Activated T-cell treated with anti-CD3 and anti-CD28 coated beads, Interleukin-2, amount 50 U/mL, for 4 hours (primary cell): ENCODE measurements at regions not wholly inside any gene's neighbourhood (a gene's known extent, or its start where the extent isn't known, plus 50 kb on each side); places are given as distances from the start of the nearest gene placed in this dataset.
"Not testable (repeated sequence)": the region's sequence is repeated elsewhere in the genome, so short reads cannot be mapped to it uniquely, and the experiment has no call there.

Source experiments
- ATAC-seq, 2 donors: fragments of 200-7000 bp; cut with Tn5 transposase; one replicate each; pipeline ENCODE4 v1.10.0; 2021
- DNase-seq: peaks from one replicate; pipeline ENCODE4 v3.0.0-alpha.2; 2020
- H3K27me3 Mint-ChIP-seq: one replicate; pipeline ENCODE4 v1.8.0; 2021; ENCODE audit warnings: low read depth, mixed read lengths
- H3K36me3 Mint-ChIP-seq: one replicate; pipeline ENCODE4 v1.8.0; 2022; ENCODE audit warnings: mixed read lengths; ENCODE audit not compliant: insufficient read depth
- H3K4me1 Mint-ChIP-seq: one replicate; pipeline ENCODE4 v1.8.0; 2021; ENCODE audit warnings: low read depth, mixed read lengths
- H3K4me3 Mint-ChIP-seq: one replicate; pipeline ENCODE4 v1.8.0; 2021; ENCODE audit warnings: mild to moderate bottlenecking, moderate library complexity, mixed read lengths
- H3K9me3 Mint-ChIP-seq: one replicate; pipeline ENCODE4 v1.8.0; 2021; ENCODE audit warnings: mixed read lengths

GRCh38 chr6:103122766-103123601 is 1729.5 kb downstream of the GRIK2 start:
- Mint-ChIP-seq H3K36me3 (no peaks in the 10 kb centered on the region), H3K4me3 (no peak overlapping the region), H3K9me3 (peaks cover 8% of the 10 kb centered on the region), H3K4me1 (no peaks in the 10 kb centered on the region), H3K27me3 (no peaks in the 10 kb centered on the region)
- DNase-seq, result no peak
- ATAC-seq, result no peak

DNA sequence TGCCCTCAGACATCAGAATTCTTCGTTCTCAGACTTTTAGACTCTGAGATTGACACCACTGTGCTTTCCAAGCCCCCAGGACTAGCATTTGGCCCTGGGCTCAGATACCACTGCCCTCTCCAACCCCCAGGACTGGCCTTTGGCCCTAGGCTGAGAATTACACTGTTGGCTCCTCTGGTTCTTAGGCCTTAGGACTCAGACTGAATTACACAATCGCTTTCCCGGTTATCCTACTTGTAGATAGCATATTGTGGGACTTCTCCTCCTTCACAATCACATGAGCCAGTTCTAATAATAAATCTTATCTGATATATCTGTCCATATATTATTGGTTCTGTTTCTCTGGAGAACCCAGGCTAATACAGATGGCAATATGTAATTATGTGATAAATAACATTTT is 1725.5 kb downstream of the GRIK2 start:
- no peaks in the 10 kb centered on the region for H3K36me3 Mint-ChIP-seq
- DNase-seq, result no peak
- peaks cover 4% of the 10 kb centered on the region for H3K9me3 Mint-ChIP-seq
- H3K4me1 Mint-ChIP-seq, result no peaks in the 10 kb centered on the region
- no peak overlapping the region for H3K4me3 Mint-ChIP-seq
- ATAC-seq, result no peak
- no peaks in the 10 kb centered on the region for H3K27me3 Mint-ChIP-seq

DNA sequence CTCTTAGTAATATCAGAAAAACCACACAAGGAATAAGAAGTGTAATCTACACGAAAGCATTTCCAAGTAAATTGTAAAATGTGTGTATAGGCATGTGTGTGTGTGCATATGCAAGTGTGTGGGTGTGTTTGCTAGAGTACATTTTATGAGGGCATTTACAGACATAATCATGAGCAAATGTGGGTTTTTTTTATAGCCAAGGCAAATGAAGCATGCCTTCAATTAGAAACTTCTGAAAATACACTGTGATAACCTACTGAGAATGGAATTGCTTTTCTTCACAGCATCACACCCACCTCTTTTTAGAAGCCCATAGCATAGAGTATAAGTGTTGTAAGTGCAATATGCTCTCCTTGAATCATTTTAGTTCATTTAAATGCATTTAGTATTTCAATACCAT is 1721.1 kb downstream of the GRIK2 start:
- H3K4me1 Mint-ChIP-seq, result no peaks in the 10 kb centered on the region
- no peaks in the 10 kb centered on the region for H3K27me3 Mint-ChIP-seq
- no peak for DNase-seq
- no peak overlapping the region for H3K4me3 Mint-ChIP-seq
- ATAC-seq, result no peak
- H3K36me3 Mint-ChIP-seq, result no peaks in the 10 kb centered on the region
- no peaks in the 10 kb centered on the region for H3K9me3 Mint-ChIP-seq

- no peak for DNase-seq
- Mint-ChIP-seq H3K27me3 (no peaks in the 10 kb centered on the region), H3K9me3 (no peaks in the 10 kb centered on the region), H3K4me3 (no peak overlapping the region), H3K4me1 (no peaks in the 10 kb centered on the region), H3K36me3 (no peaks in the 10 kb centered on the region)
- no peak for ATAC-seq
Measured at GRCh38 chr6:103113416-103113815, 1719.9 kb downstream of the GRIK2 start.

DNA sequence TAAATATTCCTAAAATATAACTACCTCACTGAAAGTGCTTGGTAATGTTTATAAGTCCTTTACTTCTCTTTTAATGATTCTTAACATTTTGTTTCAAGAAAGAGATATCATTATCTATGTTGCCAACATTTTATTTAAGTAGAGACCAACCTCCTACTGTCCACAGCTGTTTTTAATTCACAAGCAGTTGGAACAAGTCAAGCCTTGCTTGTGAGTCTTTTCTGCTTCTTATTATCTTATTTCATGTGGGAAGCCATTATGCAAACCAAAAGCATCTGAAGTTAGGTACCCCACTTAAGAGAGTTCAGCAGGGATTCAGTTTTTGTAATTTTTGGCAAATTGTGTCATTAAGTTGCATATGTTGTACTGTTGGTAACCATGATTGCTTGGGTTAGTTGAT is 1714.5 kb downstream of the GRIK2 start:
- H3K9me3 Mint-ChIP-seq, result peaks cover 4% of the 10 kb centered on the region

DNA sequence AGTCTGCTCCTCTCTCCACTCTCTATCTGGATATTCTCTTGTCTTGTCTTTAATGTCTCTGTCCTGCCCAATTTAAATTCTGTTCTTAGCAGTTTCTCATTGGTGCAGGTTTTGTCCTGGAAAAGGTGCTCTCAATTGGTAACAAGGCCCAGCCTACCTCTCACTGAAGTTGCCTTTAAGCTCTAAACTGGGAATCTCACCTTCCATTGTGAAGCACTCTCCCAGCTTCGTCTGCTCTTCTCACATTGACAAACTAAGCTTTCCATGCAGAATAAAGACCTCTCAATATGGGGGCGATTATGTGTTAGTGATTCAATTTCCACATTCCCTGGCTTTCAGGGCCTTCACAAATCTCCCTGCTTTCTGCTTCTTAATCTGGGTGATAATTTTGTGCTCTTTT is 1712.2 kb downstream of the GRIK2 start:
- H3K4me1 Mint-ChIP-seq, result no peaks in the 10 kb centered on the region
- peaks cover 11% of the 10 kb centered on the region for H3K9me3 Mint-ChIP-seq
- no peaks in the 10 kb centered on the region for H3K36me3 Mint-ChIP-seq
- no peaks in the 10 kb centered on the region for H3K27me3 Mint-ChIP-seq
- no peak for DNase-seq
- ATAC-seq, result no peak
- H3K4me3 Mint-ChIP-seq, result no peak overlapping the region

More for the DNA sequence above, 1714.5 kb downstream of the GRIK2 start:
- no peak overlapping the region for H3K4me3 Mint-ChIP-seq
- no peaks in the 10 kb centered on the region for H3K36me3 Mint-ChIP-seq
- no peaks in the 10 kb centered on the region for H3K4me1 Mint-ChIP-seq
- no peak for DNase-seq
- H3K27me3 Mint-ChIP-seq, result no peaks in the 10 kb centered on the region
- no peak for ATAC-seq

- peaks cover 16% of the 10 kb centered on the region for H3K9me3 Mint-ChIP-seq
- ATAC-seq, result no peak
Measured at GRCh38 chr6:103101267-103101666, 1707.8 kb downstream of the GRIK2 start.

DNA sequence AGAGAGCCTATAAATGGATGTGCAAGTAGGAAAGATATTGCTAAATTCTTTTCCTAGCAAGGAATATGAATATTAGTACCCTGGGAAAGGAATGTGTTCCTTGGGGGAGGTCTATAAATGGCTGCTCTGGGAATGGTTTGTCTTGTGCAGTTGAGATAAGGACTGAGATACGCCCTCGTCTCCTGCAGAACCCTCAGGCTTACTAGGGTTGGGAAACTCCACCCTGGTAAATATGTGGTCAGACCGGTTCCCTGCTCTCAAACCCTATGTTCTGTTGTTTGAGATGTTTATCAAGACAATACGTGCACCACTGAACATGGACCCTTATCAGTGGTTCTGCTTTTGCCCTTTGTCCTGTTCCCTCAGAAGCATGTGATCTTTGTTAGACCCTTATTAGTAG is 1698.9 kb downstream of the GRIK2 start:
- not testable (repeated sequence) for H3K4me1 Mint-ChIP-seq, ATAC-seq, H3K36me3 Mint-ChIP-seq, DNase-seq, H3K4me3 Mint-ChIP-seq, H3K27me3 Mint-ChIP-seq, H3K9me3 Mint-ChIP-seq

More at GRCh38 chr6:103101267-103101666, 1707.8 kb downstream of the GRIK2 start:
- DNase-seq, result no peak
- Mint-ChIP-seq H3K4me3 (no peak overlapping the region), H3K36me3 (no peaks in the 10 kb centered on the region), H3K4me1 (no peaks in the 10 kb centered on the region), H3K27me3 (no peaks in the 10 kb centered on the region)

DNA sequence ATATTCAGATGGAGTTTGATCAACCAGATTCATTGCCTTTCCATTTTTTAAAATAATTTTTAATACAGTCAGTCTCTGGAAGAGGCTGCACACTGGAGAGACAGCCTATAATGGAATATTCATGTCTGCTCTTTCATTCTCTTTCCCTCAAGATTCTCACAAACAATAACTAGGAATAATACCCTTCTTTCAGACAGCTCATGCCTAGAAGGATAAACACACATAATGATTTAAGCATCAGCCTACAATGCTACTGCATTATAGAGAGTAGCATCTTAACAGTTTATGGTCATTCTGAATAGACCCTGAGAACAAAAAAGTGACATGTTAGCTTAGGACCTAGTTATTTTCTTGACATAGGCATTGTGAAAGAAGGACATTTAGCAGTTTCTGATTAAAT is 1692.3 kb downstream of the GRIK2 start:
- no peaks in the 10 kb centered on the region for H3K4me1 Mint-ChIP-seq
- DNase-seq, result no peak
- no peak for ATAC-seq
- no peak overlapping the region for H3K4me3 Mint-ChIP-seq
- peaks cover 8% of the 10 kb centered on the region for H3K9me3 Mint-ChIP-seq
- no peaks in the 10 kb centered on the region for H3K36me3 Mint-ChIP-seq
- no peaks in the 10 kb centered on the region for H3K27me3 Mint-ChIP-seq

DNA sequence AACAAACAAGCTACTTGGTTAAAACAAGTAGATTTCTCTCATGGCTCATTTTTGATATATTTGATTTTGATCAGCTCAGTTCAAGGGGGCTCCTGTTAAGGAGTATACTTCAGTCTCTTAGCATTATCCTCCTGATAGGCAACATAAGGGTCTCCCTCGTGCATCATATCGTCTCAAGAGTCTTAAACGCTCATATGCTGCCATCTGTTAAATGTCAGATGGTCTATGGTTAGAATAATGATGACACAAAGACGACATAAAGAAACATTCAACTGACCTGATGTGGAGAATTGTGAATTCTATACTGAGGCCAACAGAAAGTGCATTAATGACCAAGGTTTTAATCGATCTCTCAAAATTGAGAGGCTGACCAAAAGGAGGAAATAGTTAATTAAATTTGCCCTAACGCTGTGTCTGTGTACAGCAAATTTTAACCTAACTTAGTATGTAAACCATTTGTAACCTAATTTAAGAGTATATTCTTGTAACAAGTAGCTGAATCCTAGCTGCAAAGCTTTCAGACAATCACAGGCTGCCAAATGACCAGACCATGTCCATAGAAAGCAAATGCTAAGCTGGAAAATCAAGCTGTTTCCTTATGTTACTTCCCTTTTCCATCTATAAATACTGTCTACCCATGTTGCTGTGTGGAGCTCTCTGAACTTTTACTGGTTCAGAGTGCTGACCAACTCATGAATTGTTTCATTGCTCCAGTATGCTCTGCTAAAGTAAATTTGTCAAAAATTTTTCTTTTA is 1688.5 kb downstream of the GRIK2 start:
- Mint-ChIP-seq H3K4me1 (no peaks in the 10 kb centered on the region), H3K4me3 (no peak overlapping the region), H3K36me3 (no peaks in the 10 kb centered on the region), H3K27me3 (no peaks in the 10 kb centered on the region), H3K9me3 (peaks cover 13% of the 10 kb centered on the region)
- DNase-seq (no peak), ATAC-seq (no peak)

DNA sequence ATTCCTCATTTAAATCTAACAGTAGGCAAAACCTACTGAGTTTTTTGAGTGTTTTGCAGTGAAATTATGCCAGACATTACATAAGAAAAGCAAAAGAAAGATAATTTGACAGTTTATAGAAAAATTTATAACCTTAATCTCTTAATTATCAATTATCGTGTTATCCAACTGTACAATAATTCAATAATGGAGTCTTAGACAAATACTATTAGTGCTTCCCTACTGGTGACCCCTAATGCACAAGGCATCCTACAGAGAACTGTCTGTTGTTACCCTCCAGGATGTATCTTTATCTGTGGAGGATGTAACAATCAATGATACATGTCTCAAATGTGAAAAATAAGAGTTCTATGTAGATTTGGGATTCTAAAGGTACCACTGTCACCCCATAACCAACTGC is 1687.6 kb downstream of the GRIK2 start:
- Mint-ChIP-seq H3K36me3 (no peaks in the 10 kb centered on the region), H3K4me3 (no peak overlapping the region), H3K9me3 (peaks cover 13% of the 10 kb centered on the region), H3K4me1 (no peaks in the 10 kb centered on the region), H3K27me3 (no peaks in the 10 kb centered on the region)
- DNase-seq, result no peak
- no peak for ATAC-seq

GRCh38 chr6:103080497-103080896 is 1687.0 kb downstream of the GRIK2 start:
- Mint-ChIP-seq H3K27me3 (no peaks in the 10 kb centered on the region), H3K9me3 (peaks cover 10% of the 10 kb centered on the region), H3K4me3 (no peak overlapping the region), H3K4me1 (no peaks in the 10 kb centered on the region), H3K36me3 (no peaks in the 10 kb centered on the region)
- no peak for ATAC-seq
- DNase-seq, result no peak

DNA sequence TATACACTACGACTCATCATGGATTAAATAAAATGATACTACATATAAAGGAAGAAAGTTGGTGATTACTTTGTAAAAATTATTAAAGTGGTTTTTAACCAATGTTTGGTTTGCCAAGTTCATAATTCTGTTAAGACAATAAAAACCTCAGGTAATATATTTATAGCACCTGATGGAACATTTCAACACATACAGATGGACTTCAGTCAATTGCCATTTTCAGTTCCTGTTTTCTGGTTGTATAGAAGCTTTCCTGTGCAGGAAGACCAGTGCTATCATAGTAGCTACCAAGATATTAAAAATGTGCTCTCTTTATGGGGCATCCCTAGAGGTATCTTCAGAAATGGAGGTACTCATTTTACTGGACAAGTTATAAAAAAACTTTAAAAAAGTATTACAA is 1686.4 kb downstream of the GRIK2 start:
- no peaks in the 10 kb centered on the region for H3K36me3 Mint-ChIP-seq
- no peak overlapping the region for H3K4me3 Mint-ChIP-seq
- no peaks in the 10 kb centered on the region for H3K4me1 Mint-ChIP-seq
- ATAC-seq (no peak), DNase-seq (no peak)
- H3K27me3 Mint-ChIP-seq, result no peaks in the 10 kb centered on the region
- H3K9me3 Mint-ChIP-seq, result peaks cover 10% of the 10 kb centered on the region

GRCh38 chr6:103062136-103062535 is 1668.6 kb downstream of the GRIK2 start:
- H3K4me3 Mint-ChIP-seq, result no peak overlapping the region
- no peak for DNase-seq
- no peak for ATAC-seq
- no peaks in the 10 kb centered on the region for H3K4me1 Mint-ChIP-seq
- no peaks in the 10 kb centered on the region for H3K27me3 Mint-ChIP-seq
- no peaks in the 10 kb centered on the region for H3K36me3 Mint-ChIP-seq
- peaks cover 12% of the 10 kb centered on the region for H3K9me3 Mint-ChIP-seq

DNA sequence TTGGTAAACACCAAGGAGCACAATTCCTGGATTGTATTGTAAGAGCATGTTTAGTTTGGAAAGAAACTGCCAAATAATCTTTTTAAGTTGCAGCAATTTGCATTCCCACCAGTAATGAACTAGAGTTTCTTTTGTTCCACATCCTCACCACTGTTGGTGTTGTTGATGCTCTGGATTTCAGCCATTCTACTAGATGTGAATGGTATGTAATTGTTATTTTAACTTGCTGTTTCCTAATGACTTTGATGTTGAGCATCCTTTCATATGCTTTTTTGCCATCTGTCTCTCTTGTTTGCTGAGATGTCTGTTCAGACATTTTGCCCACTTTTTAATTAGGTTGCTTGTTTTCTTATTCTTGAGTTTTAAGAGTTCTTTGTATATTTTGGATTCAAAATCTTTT is 1654.1 kb downstream of the GRIK2 start:
- no peak overlapping the region for H3K4me3 Mint-ChIP-seq
- H3K27me3 Mint-ChIP-seq, result no peaks in the 10 kb centered on the region
- no peaks in the 10 kb centered on the region for H3K4me1 Mint-ChIP-seq
- ATAC-seq (no peak), DNase-seq (no peak)
- peaks cover 4% of the 10 kb centered on the region for H3K9me3 Mint-ChIP-seq
- H3K36me3 Mint-ChIP-seq, result no peaks in the 10 kb centered on the region
